Testis (tissue), 2 donors: ENCODE measurements at regions not wholly inside any gene's neighbourhood (a gene's known extent, or its start where the extent isn't known, plus 50 kb on each side); places are given as distances from the start of the nearest gene placed in this dataset.

Experiments
- CTCF ChIP-seq, 3 experiments: fragments of 450-650 bp in 2 of 3; fragments of 200-600 bp in 1 of 3; sonication (generic) in 1 of 3; IDR thresholded peaks; one replicate each; pipeline ENCODE4 v1.5.1; 2016 to 2019; ENCODE audit warnings: antibody characterized with exemption in 3 of 3, mild to moderate bottlenecking in 2 of 3, moderate library complexity in 1 of 3
- POLR2A ChIP-seq: fragments of 450-650 bp; IDR thresholded peaks from one replicate; pipeline ENCODE4 v1.6.1; 2017; ENCODE audit warnings: antibody characterized with exemption, mild to moderate bottlenecking, moderate library complexity

GRCh38 chr12:90257927-90258624 lies 549.4 kb upstream of the ATP2B1 start:
- TF ChIP-seq CTCF (IDR thresholded peaks at IDR 0.05) (no peak), POLR2A (no peak)
